IPS-20b (cell line): ENCODE measurements at regions not wholly inside any gene's neighbourhood (a gene's known extent, or its start where the extent isn't known, plus 50 kb on each side); places are given as distances from the start of the nearest gene placed in this dataset.
"Not testable (repeated sequence)": the region's sequence is repeated elsewhere in the genome, so short reads cannot be mapped to it uniquely, and the experiment has no call there.

Experiments used
- H3K27ac ChIP-seq: one replicate; pipeline ENCODE4 v1.5.1; 2013; ENCODE audit warnings: low read length
- H3K27me3 ChIP-seq: 2 replicates; pipeline ENCODE4 v1.6.1; 2013; ENCODE audit warnings: mild to moderate bottlenecking, low read length, inconsistent platforms; ENCODE audit not compliant: insufficient read depth
- H3K36me3 ChIP-seq: 2 replicates; pipeline ENCODE4 v1.6.1; 2013; ENCODE audit warnings: low read depth, mild to moderate bottlenecking, inconsistent platforms, low read length, moderate library complexity; ENCODE audit not compliant: insufficient read depth
- H3K4me1 ChIP-seq: 2 replicates; pipeline ENCODE4 v1.6.1; 2013; ENCODE audit warnings: mild to moderate bottlenecking, control low read depth, inconsistent platforms, low read length, moderate library complexity; ENCODE audit not compliant: insufficient read depth
- H3K4me3 ChIP-seq: 2 replicates; pipeline ENCODE4 v1.5.1; 2013; ENCODE audit warnings: mild to moderate bottlenecking, low read length, inconsistent platforms
- H3K9ac ChIP-seq: 2 replicates; pipeline ENCODE4 v1.6.1; 2013; ENCODE audit warnings: low read depth, mild to moderate bottlenecking, inconsistent platforms, low read length, moderate library complexity
- H3K9me3 ChIP-seq: 2 replicates; pipeline ENCODE4 v1.6.1; 2013; ENCODE audit warnings: mild to moderate bottlenecking, low read depth, low read length, inconsistent platforms; ENCODE audit not compliant: insufficient read depth

- no peaks in the 10 kb centered on the region for H3K36me3 ChIP-seq
- H3K27me3 ChIP-seq = no peaks in the 10 kb centered on the region
- H3K9me3 ChIP-seq = no peaks in the 10 kb centered on the region
- no peaks in the 10 kb centered on the region for H3K4me1 ChIP-seq
- no peak overlapping the region for H3K27ac ChIP-seq
- no peak overlapping the region for H3K4me3 ChIP-seq
- H3K9ac ChIP-seq = no peak overlapping the region
These were observed 228.4 kb downstream of the RCHY1 start for GRCh38 chr4:75285837-75286236.

DNA sequence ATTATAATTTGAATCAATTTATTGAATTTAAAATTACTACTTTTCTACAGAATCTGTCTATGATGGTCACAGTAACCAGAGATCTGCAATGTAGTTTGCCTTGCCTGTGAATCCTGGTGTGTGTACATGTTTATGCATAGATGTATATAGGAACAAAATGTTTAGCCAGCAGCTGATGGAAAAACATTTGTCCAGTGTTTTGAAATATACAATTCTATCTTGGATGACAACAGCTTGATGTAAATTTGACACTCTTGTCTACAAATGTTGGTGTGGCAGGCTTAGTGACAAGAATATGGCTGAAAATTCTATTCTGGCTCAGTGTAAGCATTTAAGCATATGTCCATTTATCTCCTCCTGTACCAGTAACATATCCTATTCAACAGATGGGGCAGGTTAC, 229.4 kb downstream of the RCHY1 start:
- H3K27me3 ChIP-seq = no peaks in the 10 kb centered on the region
- no peaks in the 10 kb centered on the region for H3K4me1 ChIP-seq
- no peak overlapping the region for H3K27ac ChIP-seq
- no peaks in the 10 kb centered on the region for H3K36me3 ChIP-seq
- no peak overlapping the region for H3K4me3 ChIP-seq
- no peaks in the 10 kb centered on the region; the same call in 1 of the 2 replicates for H3K9me3 ChIP-seq
- H3K9ac ChIP-seq = no peak overlapping the region

- H3K9me3 ChIP-seq, H3K27ac ChIP-seq, H3K27me3 ChIP-seq, H3K36me3 ChIP-seq, H3K4me3 ChIP-seq, H3K9ac ChIP-seq, H3K4me1 ChIP-seq: not testable (repeated sequence)
These were observed 233.7 kb downstream of the RCHY1 start for GRCh38 chr4:75280461-75280860.

GRCh38 chr4:75259306-75259705, 254.9 kb downstream of the RCHY1 start:
- Histone ChIP-seq H3K27me3 (no peaks in the 10 kb centered on the region), H3K4me1 (no peaks in the 10 kb centered on the region), H3K4me3 (no peak overlapping the region), H3K9ac (no peak overlapping the region), H3K27ac (no peak overlapping the region), H3K36me3 (no peaks in the 10 kb centered on the region), H3K9me3 (no peaks in the 10 kb centered on the region)

DNA sequence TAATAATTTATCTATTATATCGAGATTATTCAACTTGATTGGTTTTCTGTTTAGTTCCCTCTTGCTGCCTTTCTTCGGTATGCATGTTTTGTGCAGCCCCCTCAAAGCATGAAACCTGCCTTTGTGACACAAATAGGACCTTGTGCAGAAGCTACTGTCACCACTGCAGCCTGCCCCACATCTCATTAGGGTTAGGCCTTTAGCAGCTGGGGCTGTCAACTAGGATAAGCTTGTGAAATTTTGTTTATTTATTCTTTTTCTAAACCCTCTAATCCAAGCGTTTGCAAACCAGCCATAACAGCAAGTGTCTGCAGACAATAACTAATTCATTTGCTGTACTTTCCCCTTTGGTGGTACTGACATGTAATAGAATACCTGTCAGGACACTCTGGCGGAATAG, 258.9 kb downstream of the RCHY1 start:
- Histone ChIP-seq H3K4me1 (no peaks in the 10 kb centered on the region), H3K4me3 (no peak overlapping the region), H3K27me3 (no peaks in the 10 kb centered on the region), H3K36me3 (no peaks in the 10 kb centered on the region), H3K9me3 (no peaks in the 10 kb centered on the region; the same call in 1 of the 2 replicates), H3K27ac (no peak overlapping the region), H3K9ac (no peak overlapping the region)

GRCh38 chr4:75254745-75255144, 259.5 kb downstream of the RCHY1 start:
- H3K9me3 ChIP-seq = no peaks in the 10 kb centered on the region; the same call in 1 of the 2 replicates
- no peaks in the 10 kb centered on the region for H3K4me1 ChIP-seq
- no peaks in the 10 kb centered on the region for H3K27me3 ChIP-seq
- H3K4me3 ChIP-seq = no peak overlapping the region
- no peak overlapping the region for H3K27ac ChIP-seq
- H3K9ac ChIP-seq = no peak overlapping the region
- no peaks in the 10 kb centered on the region for H3K36me3 ChIP-seq

DNA sequence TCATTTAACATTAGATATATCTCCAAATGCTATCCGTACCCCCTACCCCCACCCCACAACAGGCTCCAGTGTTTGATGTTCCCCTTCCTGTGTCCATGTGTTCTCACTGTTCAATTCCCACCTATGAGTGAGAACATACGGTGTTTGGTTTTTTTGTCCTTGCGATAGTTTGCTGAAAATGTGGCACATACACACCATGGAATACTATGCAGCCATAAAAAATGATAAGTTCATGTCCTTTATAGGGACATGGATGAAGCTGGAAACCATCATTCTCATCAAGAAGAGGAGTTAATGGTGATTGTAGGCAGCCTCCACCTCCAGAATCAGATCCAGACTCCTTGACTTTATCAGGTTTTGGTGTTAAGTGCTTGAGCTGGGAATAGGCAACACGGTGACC, 261.1 kb downstream of the RCHY1 start:
- not testable (repeated sequence) for H3K27ac ChIP-seq, H3K4me3 ChIP-seq, H3K9me3 ChIP-seq, H3K27me3 ChIP-seq, H3K36me3 ChIP-seq, H3K9ac ChIP-seq, H3K4me1 ChIP-seq

DNA sequence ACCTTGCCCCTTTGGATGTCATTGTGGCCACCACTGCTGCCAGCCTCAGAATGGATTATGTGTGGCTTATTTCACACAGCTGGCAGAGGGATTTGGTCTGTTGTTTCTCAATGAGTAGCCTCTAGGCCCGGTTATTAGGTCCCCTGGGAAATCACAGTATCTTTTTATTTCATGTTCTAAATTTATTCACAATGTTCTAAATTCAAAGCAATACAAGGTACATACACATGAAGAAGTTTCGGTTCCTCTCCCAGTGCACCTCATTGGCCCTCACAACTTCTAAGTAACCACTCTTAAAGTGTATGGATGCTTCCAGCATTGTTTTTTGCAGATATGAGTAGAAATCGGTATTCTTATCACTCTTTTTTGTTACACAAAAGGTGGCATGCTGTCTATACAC, 262.7 kb downstream of the RCHY1 start:
- Histone ChIP-seq H3K27me3 (no peaks in the 10 kb centered on the region), H3K4me3 (no peak overlapping the region), H3K27ac (no peak overlapping the region), H3K9me3 (no peaks in the 10 kb centered on the region; the same call in 1 of the 2 replicates), H3K36me3 (no peaks in the 10 kb centered on the region), H3K9ac (no peak overlapping the region), H3K4me1 (no peaks in the 10 kb centered on the region)

- no peak overlapping the region for H3K4me3 ChIP-seq
- H3K9me3 ChIP-seq = no peaks in the 10 kb centered on the region; the same call in 1 of the 2 replicates
These were observed 264.5 kb downstream of the RCHY1 start for GRCh38 chr4:75249739-75250138.

GRCh38 chr4:75248770-75249407, 265.3 kb downstream of the RCHY1 start:
- Histone ChIP-seq H3K36me3 (no peaks in the 10 kb centered on the region), H3K27ac (no peak overlapping the region), H3K9me3 (no peaks in the 10 kb centered on the region; the same call in 1 of the 2 replicates), H3K4me1 (no peaks in the 10 kb centered on the region), H3K27me3 (no peaks in the 10 kb centered on the region), H3K9ac (no peak overlapping the region), H3K4me3 (no peak overlapping the region)

More at GRCh38 chr4:75249739-75250138, 264.5 kb downstream of the RCHY1 start:
- Histone ChIP-seq H3K27ac (no peak overlapping the region), H3K36me3 (no peaks in the 10 kb centered on the region), H3K27me3 (no peaks in the 10 kb centered on the region), H3K4me1 (no peaks in the 10 kb centered on the region), H3K9ac (no peak overlapping the region)

GRCh38 chr4:75244325-75244724, 269.9 kb downstream of the RCHY1 start:
- H3K27me3 ChIP-seq = no peaks in the 10 kb centered on the region
- no peaks in the 10 kb centered on the region for H3K4me1 ChIP-seq
- no peak overlapping the region for H3K4me3 ChIP-seq
- H3K9me3 ChIP-seq = no peaks in the 10 kb centered on the region
- no peaks in the 10 kb centered on the region for H3K36me3 ChIP-seq
- H3K9ac ChIP-seq = no peak overlapping the region
- no peak overlapping the region for H3K27ac ChIP-seq

- H3K27ac ChIP-seq = no peak overlapping the region
- H3K36me3 ChIP-seq = no peaks in the 10 kb centered on the region
- no peak overlapping the region for H3K4me3 ChIP-seq
- no peaks in the 10 kb centered on the region for H3K27me3 ChIP-seq
- H3K9ac ChIP-seq = no peak overlapping the region
- no peaks in the 10 kb centered on the region for H3K9me3 ChIP-seq
- H3K4me1 ChIP-seq = no peaks in the 10 kb centered on the region
These were observed 270.6 kb downstream of the RCHY1 start for GRCh38 chr4:75243570-75243969.
